Fibroblast of lung (primary cell): ENCODE measurements at regions not wholly inside any gene's neighbourhood (a gene's known extent, or its start where the extent isn't known, plus 50 kb on each side); places are given as distances from the start of the nearest gene placed in this dataset.

ENCODE experiments used
- CTCF ChIP-seq, 2 donors: IDR thresholded peaks in 1 of 2; conservative IDR thresholded peaks in 1 of 2; 1 replicate in 1 of 2; 2 replicates in 1 of 2; pipeline ENCODE4 v1.5.1; 2011 to 2012; ENCODE audit warnings: low read length in 2 of 2, control low read depth in 1 of 2, inconsistent platforms in 1 of 2, low read depth in 1 of 2, mild to moderate bottlenecking in 1 of 2
- EZH2 ChIP-seq: IDR thresholded peaks from 2 replicates; pipeline ENCODE4 v1.5.1; 2012; ENCODE audit warnings: low read length, control low read depth, mild to moderate bottlenecking; ENCODE audit errors: missing control alignments

DNA sequence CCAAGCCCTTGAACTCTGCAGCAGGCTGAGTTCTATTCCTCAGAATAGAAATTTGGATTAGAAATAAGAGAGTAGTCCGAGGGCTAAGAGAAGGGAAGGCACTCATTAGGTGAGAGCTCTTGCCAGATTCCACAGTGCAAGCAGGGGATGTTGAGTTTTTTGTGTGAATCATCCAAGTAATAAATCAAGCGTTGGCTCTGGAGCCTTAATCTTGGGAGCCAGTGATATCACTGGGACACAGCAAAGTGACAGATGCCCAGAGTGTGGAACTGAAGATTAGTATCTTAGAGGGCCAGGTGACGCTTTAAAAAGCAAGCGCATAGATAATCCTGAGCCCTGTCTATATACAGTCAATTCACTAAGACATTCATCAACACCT is 60.3 kb downstream of the FOXD1 start:
- TF ChIP-seq CTCF (conservative IDR thresholded peaks at IDR 0.05 in 1 of 2, IDR thresholded peaks at IDR 0.05 in 1 of 2; ENCODE audit: low read depth in 1 of 2, low read length in 2 of 2) (no peak), EZH2 (no peak)
